ENCODE measurements at regions not wholly inside any gene's neighbourhood (a gene's known extent, or its start where the extent isn't known, plus 50 kb on each side); places are given as distances from the start of the nearest gene placed in this dataset.

GRCh38 chr9:4935001-4935672 is 49.9 kb upstream of the JAK2 start:
- no peaks in the 10 kb centered on the region for H3K9me3 ChIP-seq (ENCODE audit: low read depth, low read length, poor library complexity, severe bottlenecking)
- no peak overlapping the region for H3K4me3 ChIP-seq (ENCODE audit: low read depth, low read length, poor library complexity, severe bottlenecking)
- BruUV-seq (replicated peaks): no TSS peak
- ChIA-PET POLR2A (ENCODE audit: low non-redundant PET) (no interaction called here), CTCF (no interaction called here)
- intact Hi-C loops (cut with micrococcal nuclease; ENCODE audit: unreplicated experiment): no loop called here
- no peaks in the 10 kb centered on the region for H3K36me3 ChIP-seq (ENCODE audit: insufficient read depth, low read length, poor library complexity, severe bottlenecking)
- no peak for DNase-seq (ENCODE audit: low spot score)
- no peak for TF ChIP-seq CTCF (conservative IDR thresholded peaks at IDR 0.05; ENCODE audit: low read depth, low read length)
- no peaks in the 10 kb centered on the region for H3K27me3 ChIP-seq (replicated peaks; ENCODE audit: insufficient read depth, low read depth, low read length, poor library complexity)
- peaks cover 3% of the 10 kb centered on the region for H3K4me1 ChIP-seq (ENCODE audit: insufficient read depth, low read length, poor library complexity, severe bottlenecking)
- no peak overlapping the region for H3K27ac ChIP-seq (ENCODE audit: low read depth, low read length, poor library complexity, severe bottlenecking)

Measured in A673 (cell line).